ENCODE measurements at regions not wholly inside any gene's neighbourhood (a gene's known extent, or its start where the extent isn't known, plus 50 kb on each side); places are given as distances from the start of the nearest gene placed in this dataset.

- no peak for TF ChIP-seq RFX5 (IDR thresholded peaks at IDR 0.05; ENCODE audit: low read depth, low read length)
- TF ChIP-seq CHD1 (IDR thresholded peaks at IDR 0.05; ENCODE audit: low read depth, low read length), result no peak
- no peak for TF ChIP-seq BHLHE40 (IDR thresholded peaks at IDR 0.05; ENCODE audit: low read depth, low read length)
- no peak for TF ChIP-seq CTCF (conservative IDR thresholded peaks at IDR 0.05; ENCODE audit: low read depth, low read length)
- ATAC-seq (ENCODE audit: low read depth) (no peak), DNase-seq (no peak)
- ChIA-PET CTCF (no interaction called here), POLR2A (ENCODE audit: unreplicated experiment) (no interaction called here)
- Histone ChIP-seq H3K4me1 (ENCODE audit: control insufficient read depth, insufficient read depth, low read length) (no peaks in the 10 kb centered on the region), H3K4me2 (ENCODE audit: low read depth, low read length) (no peak overlapping the region), H3K14ac (replicated peaks; ENCODE audit: low read depth, low read length) (no peak overlapping the region), H4K5ac (ENCODE audit: low read depth, low read length) (no peak overlapping the region), H3K27ac (ENCODE audit: insufficient read depth, low read length) (no peak overlapping the region), H3K9me1 (ENCODE audit: insufficient read depth, low read length) (no peaks in the 10 kb centered on the region), H2BK120ac (ENCODE audit: low read depth, low read length) (no peak overlapping the region), H2BK20ac (ENCODE audit: low read depth, low read length) (no peak overlapping the region), H2AK9ac (replicated peaks; ENCODE audit: low read depth, low read length, poor library complexity) (no peak overlapping the region), H3K56ac (ENCODE audit: extremely low read depth, insufficient read depth, low read length) (no peak overlapping the region), H3K4ac (ENCODE audit: low read depth, low read length) (no peak overlapping the region), H2BK5ac (ENCODE audit: low read depth, low read length, poor library complexity, severe bottlenecking) (no peak overlapping the region), H4K20me1 (ENCODE audit: insufficient read depth, low read length) (no peaks in the 10 kb centered on the region), H2BK15ac (ENCODE audit: low read depth, low read length) (no peak overlapping the region), H4K8ac (ENCODE audit: low read depth in 2 of 2, low read length in 2 of 2) (no peak overlapping the region), H4K91ac (ENCODE audit: insufficient read depth, low read depth, low read length) (no peak overlapping the region), H3K18ac (ENCODE audit: low read depth, low read length) (no peak overlapping the region), H3K9ac (ENCODE audit: low read depth, low read length) (no peak overlapping the region), H2AK5ac (ENCODE audit: low read depth, low read length) (no peak overlapping the region), H3K79me1 (ENCODE audit: low read depth in 1 of 2, low read length in 2 of 2) (no peaks in the 10 kb centered on the region), H3K9me3 (ENCODE audit: control insufficient read depth, insufficient read depth, low read length) (no peaks in the 10 kb centered on the region), H3K36me3 (ENCODE audit: control insufficient read depth, insufficient read depth, low read length) (no peaks in the 10 kb centered on the region), H3K4me3 (ENCODE audit: insufficient read depth, low read depth, low read length) (no peak overlapping the region), H3K23ac (ENCODE audit: low read depth, low read length) (no peak overlapping the region), H2AFZ (replicated peaks; ENCODE audit: low read length, poor library complexity) (no peak overlapping the region), H3K27me3 (ENCODE audit: control insufficient read depth, insufficient read depth, low read length) (no peaks in the 10 kb centered on the region)
- in situ Hi-C loops (cut with MboI; ENCODE audit: low sequenced_read_pairs), result no loop called here
- BruUV-seq (replicated peaks), result no TSS peak
- dilution Hi-C loops (cut with HindIII; ENCODE audit: low sequenced_read_pairs, unreplicated experiment), result no loop called here
- intact Hi-C loops (cut with micrococcal nuclease), result no loop called here
- no CpG with 5 or more reads among the region's 5 CpGs for WGBS, 2 experiments (ENCODE audit: extremely low coverage in 2 of 2, insufficient read length in 1 of 2)
Measured at GRCh38 chr4:23577398-23577797, 312.4 kb downstream of the PPARGC1A start.
